ENCODE measurements at regions not wholly inside any gene's neighbourhood (a gene's known extent, or its start where the extent isn't known, plus 50 kb on each side); places are given as distances from the start of the nearest gene placed in this dataset.

DNA sequence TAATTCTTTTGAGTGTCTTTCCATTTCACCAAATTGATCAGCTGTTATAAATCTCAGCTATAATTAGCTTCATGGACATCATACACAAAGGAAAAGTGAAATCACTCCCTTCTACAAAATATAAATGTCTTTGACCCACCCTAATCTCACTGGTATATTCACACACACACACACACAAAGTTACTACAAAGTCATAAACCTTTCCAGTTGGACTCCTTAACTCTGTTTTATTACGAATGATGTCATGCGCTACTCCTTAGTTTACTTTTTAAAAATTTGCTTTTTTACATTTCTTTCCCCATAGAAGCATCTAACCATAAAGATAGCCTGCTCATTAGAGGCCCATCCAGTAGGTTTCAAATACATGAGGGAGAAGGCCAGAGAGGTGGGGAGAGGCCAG lies 103.0 kb downstream of the SLC30A10 start:
- FAIRE-seq (no peak), DNase-seq (ENCODE audit: low read depth, low spot score) (no peak)
- H4K20me1 ChIP-seq (ENCODE audit: control insufficient read depth, extremely low read depth, insufficient read depth, low read length), result no peaks in the 10 kb centered on the region
- no peaks in the 10 kb centered on the region for H3K36me3 ChIP-seq (ENCODE audit: control insufficient read depth in 2 of 2, extremely low read depth in 1 of 2, insufficient read depth in 2 of 2, low read length in 2 of 2)
- H3K9me3 ChIP-seq (ENCODE audit: control insufficient read depth, low read depth, low read length), result no peaks in the 10 kb centered on the region
- H3K4me3 ChIP-seq (ENCODE audit: control insufficient read depth in 2 of 3, extremely low read depth in 1 of 3, insufficient read depth in 2 of 3, low read depth in 1 of 3, low read length in 3 of 3), result no peak overlapping the region
- H3K4me1 ChIP-seq (ENCODE audit: control insufficient read depth, extremely low read depth, insufficient read depth, low read length), result no peaks in the 10 kb centered on the region
- H2AFZ ChIP-seq (ENCODE audit: control insufficient read depth, low read length), result no peak overlapping the region
- H3K27ac ChIP-seq (ENCODE audit: control insufficient read depth, insufficient read depth, low read length), result no peak overlapping the region
- no peak overlapping the region for H3K9ac ChIP-seq (ENCODE audit: control insufficient read depth, extremely low read depth, insufficient read depth, low read length)
- no peaks in the 10 kb centered on the region for H3K27me3 ChIP-seq (ENCODE audit: control insufficient read depth, extremely low read depth, insufficient read depth, low read length)
- TF ChIP-seq, protein P1, sequence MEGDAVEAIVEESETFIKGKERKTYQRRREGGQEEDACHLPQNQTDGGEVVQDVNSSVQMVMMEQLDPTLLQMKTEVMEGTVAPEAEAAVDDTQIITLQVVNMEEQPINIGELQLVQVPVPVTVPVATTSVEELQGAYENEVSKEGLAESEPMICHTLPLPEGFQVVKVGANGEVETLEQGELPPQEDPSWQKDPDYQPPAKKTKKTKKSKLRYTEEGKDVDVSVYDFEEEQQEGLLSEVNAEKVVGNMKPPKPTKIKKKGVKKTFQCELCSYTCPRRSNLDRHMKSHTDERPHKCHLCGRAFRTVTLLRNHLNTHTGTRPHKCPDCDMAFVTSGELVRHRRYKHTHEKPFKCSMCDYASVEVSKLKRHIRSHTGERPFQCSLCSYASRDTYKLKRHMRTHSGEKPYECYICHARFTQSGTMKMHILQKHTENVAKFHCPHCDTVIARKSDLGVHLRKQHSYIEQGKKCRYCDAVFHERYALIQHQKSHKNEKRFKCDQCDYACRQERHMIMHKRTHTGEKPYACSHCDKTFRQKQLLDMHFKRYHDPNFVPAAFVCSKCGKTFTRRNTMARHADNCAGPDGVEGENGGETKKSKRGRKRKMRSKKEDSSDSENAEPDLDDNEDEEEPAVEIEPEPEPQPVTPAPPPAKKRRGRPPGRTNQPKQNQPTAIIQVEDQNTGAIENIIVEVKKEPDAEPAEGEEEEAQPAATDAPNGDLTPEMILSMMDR (optimal IDR thresholded peaks at IDR 0.05 in 1 of 3, IDR thresholded peaks at IDR 0.05 in 1 of 3, conservative IDR thresholded peaks at IDR 0.05 in 1 of 3; ENCODE audit: extremely low read depth in 1 of 3, insufficient read depth in 2 of 3, low read length in 3 of 3), result no peak
- no peak for TF ChIP-seq EZH2 (IDR thresholded peaks at IDR 0.05; ENCODE audit: low read length)
- no peaks in the 10 kb centered on the region for H3K79me2 ChIP-seq (ENCODE audit: control insufficient read depth, insufficient read depth, low read length)
- no peak overlapping the region for H3K4me2 ChIP-seq (ENCODE audit: control insufficient read depth, extremely low read depth, insufficient read depth, low read depth, low read length)
- dilution Hi-C loops (cut with MboI; ENCODE audit: extremely low pct_ligation_motif_present, low sequenced_read_pairs), result no loop called here
- H3K9me1 ChIP-seq (ENCODE audit: control insufficient read depth, extremely low read depth, insufficient read depth, low read length), result no peaks in the 10 kb centered on the region

DNA sequence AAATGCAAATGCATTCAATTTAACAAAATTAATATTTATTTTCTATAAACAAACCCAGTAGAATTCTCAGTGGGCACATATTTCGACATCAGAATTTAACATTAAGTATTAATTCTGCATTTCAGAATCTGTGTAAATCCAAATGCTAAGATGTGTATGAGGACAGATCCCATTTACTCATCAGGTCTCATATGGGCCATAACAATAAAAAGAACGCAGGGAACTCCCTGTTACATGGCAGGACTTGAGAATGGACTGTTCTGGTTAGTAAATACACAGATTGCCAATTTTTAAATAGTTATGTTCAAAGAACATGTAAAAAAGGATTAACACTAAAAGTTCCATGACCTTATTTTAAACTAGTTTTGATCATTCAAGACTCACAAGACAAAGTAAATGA lies 104.0 kb downstream of the SLC30A10 start:
- FAIRE-seq, result no peak
- H2AFZ ChIP-seq (ENCODE audit: control insufficient read depth, low read length), result no peak overlapping the region
- no peak overlapping the region for H3K4me3 ChIP-seq (ENCODE audit: control insufficient read depth in 2 of 3, extremely low read depth in 1 of 3, insufficient read depth in 2 of 3, low read depth in 1 of 3, low read length in 3 of 3)
- H3K27me3 ChIP-seq (ENCODE audit: control insufficient read depth, extremely low read depth, insufficient read depth, low read length), result no peaks in the 10 kb centered on the region
- no peaks in the 10 kb centered on the region for H3K9me1 ChIP-seq (ENCODE audit: control insufficient read depth, extremely low read depth, insufficient read depth, low read length)
- H3K36me3 ChIP-seq (ENCODE audit: control insufficient read depth in 2 of 2, extremely low read depth in 1 of 2, insufficient read depth in 2 of 2, low read length in 2 of 2), result no peaks in the 10 kb centered on the region
- no peak overlapping the region for H3K4me2 ChIP-seq (ENCODE audit: control insufficient read depth, extremely low read depth, insufficient read depth, low read depth, low read length)
- dilution Hi-C loops (cut with MboI; ENCODE audit: extremely low pct_ligation_motif_present, low sequenced_read_pairs), result no loop called here
- no peak for DNase-seq (ENCODE audit: low read depth, low spot score)
- no peaks in the 10 kb centered on the region for H3K79me2 ChIP-seq (ENCODE audit: control insufficient read depth, insufficient read depth, low read length)
- no peaks in the 10 kb centered on the region for H3K9me3 ChIP-seq (ENCODE audit: control insufficient read depth, low read depth, low read length)
- no peak overlapping the region for H3K27ac ChIP-seq (ENCODE audit: control insufficient read depth, insufficient read depth, low read length)
- no peak overlapping the region for H3K9ac ChIP-seq (ENCODE audit: control insufficient read depth, extremely low read depth, insufficient read depth, low read length)
- no peak for TF ChIP-seq EZH2 (IDR thresholded peaks at IDR 0.05; ENCODE audit: low read length)
- TF ChIP-seq, protein P1 (optimal IDR thresholded peaks at IDR 0.05 in 1 of 3, IDR thresholded peaks at IDR 0.05 in 1 of 3, conservative IDR thresholded peaks at IDR 0.05 in 1 of 3; ENCODE audit: extremely low read depth in 1 of 3, insufficient read depth in 2 of 3, low read length in 3 of 3), result no peak
- H4K20me1 ChIP-seq (ENCODE audit: control insufficient read depth, extremely low read depth, insufficient read depth, low read length), result no peaks in the 10 kb centered on the region
- no peaks in the 10 kb centered on the region for H3K4me1 ChIP-seq (ENCODE audit: control insufficient read depth, extremely low read depth, insufficient read depth, low read length)
